IPS-NIHi7 (cell line): ENCODE measurements at regions not wholly inside any gene's neighbourhood (a gene's known extent, or its start where the extent isn't known, plus 50 kb on each side); places are given as distances from the start of the nearest gene placed in this dataset.
"Not testable (repeated sequence)": the region's sequence is repeated elsewhere in the genome, so short reads cannot be mapped to it uniquely, and the experiment has no call there.

Experiments used
- DNase-seq: peaks from one replicate; pipeline ENCODE4 v3.0.0; 2012; ENCODE audit warnings: mixed read lengths; ENCODE audit errors: extremely low spot score

DNA sequence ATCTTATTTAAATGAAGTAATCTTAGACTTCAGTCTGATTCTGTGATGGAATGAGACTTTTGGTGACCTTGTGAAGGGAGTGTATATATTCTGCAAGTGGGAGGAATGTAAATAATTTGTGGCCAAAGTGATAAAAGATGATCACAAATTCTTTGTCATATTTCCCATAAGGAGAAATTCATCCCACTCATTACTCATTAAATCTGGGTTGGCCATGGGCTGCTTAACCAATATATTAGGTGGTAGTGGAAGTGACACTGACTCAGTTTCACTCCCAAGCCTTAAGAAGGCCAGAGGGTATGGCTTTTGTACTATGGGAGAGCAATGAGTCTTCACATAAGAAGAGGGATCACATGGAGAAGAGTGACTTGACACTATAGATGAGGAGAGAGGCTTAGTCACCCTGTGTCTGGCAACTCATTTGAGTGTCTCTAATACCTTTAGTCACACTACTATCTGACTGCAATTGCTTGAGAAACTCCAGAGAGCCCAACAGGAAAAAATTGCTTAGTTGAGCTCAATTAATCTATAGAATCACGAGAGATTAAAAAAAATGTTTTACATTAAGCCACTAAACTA lies 408.2 kb upstream of the PITX2 start:
- DNase-seq: no peak

- no peak for DNase-seq
These were observed 408.7 kb upstream of the PITX2 start for GRCh38 chr4:111031596-111031995.

DNA sequence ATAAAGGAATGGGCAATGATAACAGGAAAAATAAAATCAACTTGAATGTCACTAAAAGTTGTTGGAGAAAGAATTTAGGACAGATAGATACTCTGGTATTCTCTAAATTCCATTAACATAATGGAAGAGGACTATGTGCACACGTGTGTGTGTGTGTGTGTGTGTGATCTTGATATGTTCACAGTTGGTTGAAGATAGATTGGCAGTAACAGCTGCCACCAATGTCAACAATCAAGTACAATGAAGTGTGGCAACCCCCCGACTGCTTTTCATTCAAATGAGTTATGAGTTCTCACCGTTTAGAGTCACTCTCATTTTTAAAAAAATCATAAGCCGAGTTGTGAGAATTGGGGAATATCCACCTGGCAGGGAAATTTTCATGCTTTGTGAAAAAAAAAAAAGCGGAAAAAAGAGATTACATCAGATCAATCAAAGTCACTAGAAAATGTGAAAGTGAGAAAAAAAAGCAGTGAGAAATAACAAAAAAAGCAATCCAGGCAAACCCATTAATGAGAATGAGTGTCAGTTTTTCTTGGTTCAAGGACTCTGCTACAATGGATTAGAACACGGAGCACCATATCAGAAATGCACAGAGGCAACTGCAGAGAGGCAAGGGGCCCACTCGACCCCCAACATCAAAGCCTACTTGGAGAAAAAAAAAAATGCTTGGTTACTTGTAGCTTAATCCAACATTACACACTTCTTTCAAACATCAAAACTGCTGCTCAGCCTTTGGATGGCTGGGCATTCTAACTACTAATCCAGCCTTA lies 414.9 kb upstream of the PITX2 start:
- no peak for DNase-seq

- no peak for DNase-seq
These were observed 418.0 kb upstream of the PITX2 start for GRCh38 chr4:111040904-111041303.

- DNase-seq: no peak
These were observed 420.4 kb upstream of the PITX2 start for GRCh38 chr4:111043286-111043685.

DNA sequence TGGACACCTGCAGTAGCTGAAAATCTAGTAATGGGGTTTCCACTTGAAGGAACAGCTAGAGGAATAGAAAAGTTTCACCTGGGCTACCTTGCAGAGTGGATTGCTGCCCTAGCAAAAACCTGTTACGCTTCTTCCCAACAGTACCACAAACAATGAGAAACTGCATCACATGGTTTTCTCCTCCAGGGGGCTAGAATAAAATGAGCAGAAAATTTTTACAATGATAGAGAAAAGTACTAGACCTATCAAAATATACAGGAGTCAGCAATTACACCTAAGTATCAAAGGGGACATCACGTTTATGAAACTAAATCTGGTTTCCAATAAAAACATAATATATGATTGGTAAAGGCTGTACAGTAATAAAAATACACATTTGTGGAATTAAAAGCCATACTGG lies 423.1 kb upstream of the PITX2 start:
- DNase-seq: no peak

- DNase-seq: no peak
These were observed 423.9 kb upstream of the PITX2 start for GRCh38 chr4:111046811-111047210.

DNA sequence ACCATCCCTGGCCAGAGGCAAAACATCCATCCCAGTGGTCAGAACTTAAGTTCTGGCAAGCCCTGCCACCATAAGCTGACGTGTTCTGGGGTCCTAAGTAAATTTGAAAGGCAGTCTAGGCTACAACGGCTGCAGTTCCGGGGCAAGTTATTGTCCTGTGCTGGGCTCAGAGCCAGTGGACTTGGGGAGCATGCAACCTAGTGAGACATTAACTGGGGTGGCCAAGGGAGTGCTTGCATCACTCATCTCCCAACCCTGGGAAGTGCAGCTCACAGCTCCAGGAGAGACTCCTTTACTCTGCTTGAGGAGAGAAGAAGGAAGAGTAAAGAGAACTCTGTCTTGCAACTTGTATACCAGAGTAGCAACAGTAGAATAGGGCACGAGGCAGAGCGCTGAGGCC lies 425.4 kb upstream of the PITX2 start:
- no peak for DNase-seq

GRCh38 chr4:111064342-111064993 lies 441.6 kb upstream of the PITX2 start:
- DNase-seq: peak; percentile 47

DNA sequence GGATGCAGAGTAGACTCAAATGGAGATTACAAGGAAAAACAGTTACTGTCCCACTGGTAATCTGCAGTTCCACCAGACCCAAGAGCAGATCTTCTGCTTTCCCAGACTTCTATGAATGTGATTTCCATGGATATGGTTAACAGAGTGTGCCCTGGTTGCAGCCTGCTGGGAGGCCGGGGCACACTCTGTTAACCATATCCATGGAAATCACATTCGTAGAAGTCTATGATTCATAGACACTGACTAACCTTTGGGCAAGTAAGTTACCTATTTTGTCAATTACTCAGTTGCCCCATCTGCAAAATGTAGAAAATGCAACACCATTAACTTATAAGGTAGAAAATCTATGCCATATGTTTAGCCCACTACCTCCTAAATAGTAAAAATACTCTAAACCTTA lies 443.1 kb upstream of the PITX2 start:
- DNase-seq: no peak

DNA sequence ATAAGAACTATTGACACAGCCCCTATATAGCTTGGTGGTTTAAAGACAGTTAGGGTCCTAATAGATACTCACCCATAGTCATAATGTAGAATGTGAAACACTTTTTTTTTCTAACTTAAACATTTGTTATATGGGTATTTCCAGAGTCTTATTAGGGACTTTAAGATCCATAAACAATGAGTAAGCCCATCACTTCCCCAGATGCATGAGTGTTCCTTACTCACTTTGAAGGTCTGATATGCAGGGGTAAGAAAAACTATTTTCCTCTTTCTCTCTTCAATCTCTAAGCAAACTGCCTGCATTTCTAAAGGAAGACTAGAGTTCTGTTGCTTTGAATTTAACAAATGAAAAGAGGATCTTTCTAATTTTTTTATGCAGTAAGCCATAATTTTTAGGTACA lies 443.6 kb upstream of the PITX2 start:
- DNase-seq: no peak

- no peak for DNase-seq
These were observed 444.0 kb upstream of the PITX2 start for GRCh38 chr4:111066887-111067286.

DNA sequence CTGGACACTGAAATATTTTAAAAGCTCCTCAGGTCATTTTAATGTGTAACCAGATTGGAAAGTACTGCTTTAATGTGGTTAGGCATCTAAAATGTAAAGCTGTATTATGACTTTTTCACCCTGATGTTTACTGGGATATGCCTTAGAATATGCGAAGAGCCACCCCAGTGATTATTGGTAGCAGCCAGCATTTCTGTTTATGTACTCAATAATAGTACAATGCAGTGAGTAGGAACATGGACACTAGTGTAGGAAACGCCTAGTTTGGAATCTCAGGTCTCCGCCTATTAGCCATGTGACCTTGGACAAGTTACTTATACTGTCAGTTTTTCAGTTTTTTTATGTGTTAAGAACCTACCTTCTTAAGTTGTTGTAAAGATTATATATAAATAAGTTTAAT lies 446.0 kb upstream of the PITX2 start:
- DNase-seq: no peak

GRCh38 chr4:111070390-111070789 lies 447.5 kb upstream of the PITX2 start:
- no peak for DNase-seq

- DNase-seq: no peak
These were observed 451.7 kb upstream of the PITX2 start for GRCh38 chr4:111074523-111075114.

DNA sequence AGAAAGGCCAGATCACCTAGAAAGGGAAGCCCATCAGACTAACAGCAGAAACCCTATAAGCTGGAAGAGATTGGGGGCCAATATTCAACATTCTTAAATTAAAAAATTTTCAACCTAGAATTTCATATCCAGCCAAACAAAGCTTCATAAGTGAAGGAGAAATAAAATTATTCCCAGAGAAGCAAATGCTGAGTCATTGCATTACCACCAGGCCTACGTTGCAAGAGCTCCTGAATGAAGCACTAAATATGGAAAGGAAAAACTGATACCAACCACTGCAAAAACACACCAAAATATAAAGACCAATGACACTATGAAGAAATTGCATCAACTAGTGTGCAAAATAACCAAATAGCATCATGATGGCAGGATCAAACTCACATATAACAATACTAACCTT lies 453.4 kb upstream of the PITX2 start:
- not testable (repeated sequence) for DNase-seq

GRCh38 chr4:111108153-111108552 lies 485.3 kb upstream of the PITX2 start:
- no peak for DNase-seq

GRCh38 chr4:111113591-111113990 lies 490.7 kb upstream of the PITX2 start:
- DNase-seq: no peak

DNA sequence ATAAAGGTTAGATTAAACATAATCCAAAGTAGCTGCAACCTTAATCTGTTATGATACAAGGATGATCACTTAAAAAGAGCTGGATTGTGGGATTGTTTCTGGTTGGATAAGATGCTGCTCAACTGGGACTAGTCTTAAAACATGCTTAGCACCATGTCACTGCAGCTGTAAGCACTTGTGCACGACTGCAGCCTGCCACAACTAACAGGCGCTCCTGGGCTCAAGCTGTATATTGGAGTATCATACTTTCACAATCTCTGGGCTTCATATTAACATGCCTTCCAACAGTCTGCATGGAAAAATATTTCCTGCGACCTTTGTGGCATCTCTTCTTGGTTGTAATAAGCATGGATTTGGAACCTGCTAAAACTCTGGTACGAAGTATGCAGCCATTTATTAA lies 493.0 kb upstream of the PITX2 start:
- no peak for DNase-seq

GRCh38 chr4:111120191-111120590 lies 497.3 kb upstream of the PITX2 start:
- no peak for DNase-seq

DNA sequence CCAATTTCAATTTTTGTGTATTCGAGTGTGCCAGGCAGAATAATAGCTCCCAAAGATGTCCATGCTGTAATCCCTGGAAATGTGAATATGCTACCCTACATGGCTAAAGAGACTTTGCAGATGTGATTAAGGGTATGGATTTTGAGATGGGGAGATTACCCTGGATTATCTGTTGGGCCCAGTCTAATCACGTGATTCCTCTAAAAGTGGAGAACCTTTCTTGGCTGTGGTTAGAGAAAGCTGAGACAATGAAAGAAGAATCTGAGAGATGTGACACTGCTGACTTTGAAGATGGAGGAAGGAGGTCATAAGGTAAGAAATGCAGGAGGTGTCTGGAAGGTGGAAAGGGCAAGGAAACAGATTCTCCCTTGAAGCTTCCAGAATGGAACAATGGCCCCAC lies 503.5 kb upstream of the PITX2 start:
- DNase-seq: no peak

- DNase-seq: no peak
These were observed 505.0 kb upstream of the PITX2 start for GRCh38 chr4:111127841-111128240.

DNA sequence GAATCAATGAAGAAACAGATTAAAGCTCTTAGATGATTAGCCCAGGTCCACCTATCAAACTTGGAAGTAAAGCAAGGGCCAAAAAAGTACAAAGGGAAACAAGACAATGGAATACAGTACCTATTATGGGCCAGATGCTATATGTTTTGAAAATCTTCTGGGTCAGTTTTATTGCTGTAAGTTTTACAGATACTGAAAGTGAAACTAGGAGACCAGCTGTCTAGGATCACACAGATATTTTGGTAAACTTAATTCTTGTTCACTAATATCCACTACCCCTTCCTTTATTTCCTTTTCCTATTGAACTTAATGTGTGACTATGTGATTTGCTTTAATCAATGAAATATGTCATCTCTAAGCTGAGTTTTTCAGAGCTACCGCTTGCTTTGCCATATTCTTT lies 505.4 kb upstream of the PITX2 start:
- DNase-seq: no peak
